DOHH2 (cell line): ENCODE measurements at regions not wholly inside any gene's neighbourhood (a gene's known extent, or its start where the extent isn't known, plus 50 kb on each side); places are given as distances from the start of the nearest gene placed in this dataset.

Experiments used
- H3F3A ChIP-seq: fragments of 200-600 bp; sonication (generic), shearing (Covaris generic); 2 replicates; pipeline ENCODE4 v1.6.0; 2016; ENCODE audit warnings: antibody characterized with exemption, mild to moderate bottlenecking; ENCODE audit not compliant: control insufficient read depth, insufficient read depth
- H3K27ac ChIP-seq: fragments of 200-600 bp; sonication (generic); 2 replicates; pipeline ENCODE4 v1.5.1; 2014; ENCODE audit warnings: low read depth, mild to moderate bottlenecking, low read length, moderate library complexity
- H3K27me3 ChIP-seq: fragments of 200-600 bp; sonication (generic); 2 replicates; pipeline ENCODE4 v1.6.1; 2014; ENCODE audit warnings: mild to moderate bottlenecking, low read length, mixed read lengths; ENCODE audit not compliant: control insufficient read depth
- H3K36me3 ChIP-seq: fragments of 200-600 bp; sonication (generic); 2 replicates; pipeline ENCODE4 v1.6.1; 2014; ENCODE audit warnings: mild to moderate bottlenecking, low read length, moderate library complexity, mixed read lengths; ENCODE audit not compliant: control insufficient read depth
- H3K4me1 ChIP-seq: fragments of 200-600 bp; sonication (generic); 2 replicates; pipeline ENCODE4 v1.6.1; 2014; ENCODE audit warnings: mild to moderate bottlenecking, low read length, mixed read lengths; ENCODE audit not compliant: control insufficient read depth
- H3K4me2 ChIP-seq: fragments of 200-600 bp; sonication (generic); 2 replicates; pipeline ENCODE4 v1.6.0; 2014; ENCODE audit warnings: mild to moderate bottlenecking, low read length, moderate library complexity
- H3K4me3 ChIP-seq: fragments of 200-600 bp; sonication (generic); 2 replicates; pipeline ENCODE4 v1.5.1; 2014; ENCODE audit warnings: mild to moderate bottlenecking, low read length, mixed read lengths
- H3K79me2 ChIP-seq: fragments of 200-600 bp; sonication (generic); 2 replicates; pipeline ENCODE4 v1.6.1; 2014; ENCODE audit warnings: mild to moderate bottlenecking, low read length, mixed read lengths; ENCODE audit not compliant: control insufficient read depth
- H3K9me2 ChIP-seq: fragments of 200-600 bp; sonication (generic); replicated peaks from 2 replicates; pipeline ENCODE4 v1.6.1; 2014; ENCODE audit warnings: mild to moderate bottlenecking, low read length, mixed read lengths; ENCODE audit not compliant: control insufficient read depth
- H3K9me3 ChIP-seq: fragments of 200-600 bp; sonication (generic); 2 replicates; pipeline ENCODE4 v1.6.1; 2014; ENCODE audit warnings: antibody characterized with exemption, low read length, mixed read lengths; ENCODE audit not compliant: control insufficient read depth, insufficient read depth
- H4K20me1 ChIP-seq: fragments of 200-600 bp; sonication (generic); 2 replicates; pipeline ENCODE4 v1.6.0; 2014; ENCODE audit warnings: low read depth, mild to moderate bottlenecking, antibody characterized with exemption, low read length, moderate library complexity; ENCODE audit not compliant: control insufficient read depth, insufficient read depth
- EZH2phosphoT487 ChIP-seq: fragments of 200-600 bp; sonication (generic); IDR thresholded peaks from 2 replicates; pipeline ENCODE4 v1.6.1; 2017; ENCODE audit warnings: borderline replicate concordance, mild to moderate bottlenecking, antibody characterized with exemption, low read length, moderate library complexity, mixed read lengths
- TF ChIP-seq, protein P1 (sequence below): fragments of 200-600 bp; sonication (generic); IDR thresholded peaks from one replicate; pipeline ENCODE4 v1.5.1; 2014; ENCODE audit warnings: antibody characterized with exemption, mild to moderate bottlenecking, low read depth, low read length; ENCODE audit not compliant: poor library complexity, severe bottlenecking

DNA sequence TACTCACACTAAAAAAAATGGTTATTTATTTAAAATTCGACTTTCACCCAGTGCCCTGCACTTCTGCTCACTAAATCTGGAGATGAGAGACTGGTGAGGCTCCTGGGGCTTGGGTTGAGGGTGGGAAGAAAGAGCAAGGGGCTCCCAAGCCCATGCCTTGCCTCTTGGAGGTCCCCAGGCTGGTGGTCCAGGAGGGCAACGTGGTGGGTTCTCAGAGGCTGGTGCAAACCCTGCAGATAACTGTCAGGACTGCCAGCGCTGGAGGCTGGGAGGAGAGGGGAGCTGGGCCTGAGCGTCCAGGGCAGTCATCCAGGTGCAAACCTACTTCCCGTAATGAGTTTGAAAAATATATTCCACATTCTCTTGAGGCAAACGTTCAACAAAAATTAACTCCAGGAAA lies 528.3 kb downstream of the GLRX3 start:
- H3K9me2 ChIP-seq = no peaks in the 10 kb centered on the region
- TF ChIP-seq EZH2phosphoT487 = no peak
- TF ChIP-seq, protein P1, sequence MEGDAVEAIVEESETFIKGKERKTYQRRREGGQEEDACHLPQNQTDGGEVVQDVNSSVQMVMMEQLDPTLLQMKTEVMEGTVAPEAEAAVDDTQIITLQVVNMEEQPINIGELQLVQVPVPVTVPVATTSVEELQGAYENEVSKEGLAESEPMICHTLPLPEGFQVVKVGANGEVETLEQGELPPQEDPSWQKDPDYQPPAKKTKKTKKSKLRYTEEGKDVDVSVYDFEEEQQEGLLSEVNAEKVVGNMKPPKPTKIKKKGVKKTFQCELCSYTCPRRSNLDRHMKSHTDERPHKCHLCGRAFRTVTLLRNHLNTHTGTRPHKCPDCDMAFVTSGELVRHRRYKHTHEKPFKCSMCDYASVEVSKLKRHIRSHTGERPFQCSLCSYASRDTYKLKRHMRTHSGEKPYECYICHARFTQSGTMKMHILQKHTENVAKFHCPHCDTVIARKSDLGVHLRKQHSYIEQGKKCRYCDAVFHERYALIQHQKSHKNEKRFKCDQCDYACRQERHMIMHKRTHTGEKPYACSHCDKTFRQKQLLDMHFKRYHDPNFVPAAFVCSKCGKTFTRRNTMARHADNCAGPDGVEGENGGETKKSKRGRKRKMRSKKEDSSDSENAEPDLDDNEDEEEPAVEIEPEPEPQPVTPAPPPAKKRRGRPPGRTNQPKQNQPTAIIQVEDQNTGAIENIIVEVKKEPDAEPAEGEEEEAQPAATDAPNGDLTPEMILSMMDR = no peak
- peaks cover 3% of the 10 kb centered on the region; the same call in 1 of the 2 replicates for H3K9me3 ChIP-seq
- H3K4me2 ChIP-seq = no peak overlapping the region
- no peaks in the 10 kb centered on the region for H3K27me3 ChIP-seq
- no peaks in the 10 kb centered on the region for H3K4me1 ChIP-seq
- no peak overlapping the region for H3K27ac ChIP-seq
- H3K79me2 ChIP-seq = no peaks in the 10 kb centered on the region
- no peaks in the 10 kb centered on the region for H3K36me3 ChIP-seq
- H3F3A ChIP-seq = no peaks in the 10 kb centered on the region
- no peak overlapping the region for H3K4me3 ChIP-seq
- no peaks in the 10 kb centered on the region for H4K20me1 ChIP-seq

DNA sequence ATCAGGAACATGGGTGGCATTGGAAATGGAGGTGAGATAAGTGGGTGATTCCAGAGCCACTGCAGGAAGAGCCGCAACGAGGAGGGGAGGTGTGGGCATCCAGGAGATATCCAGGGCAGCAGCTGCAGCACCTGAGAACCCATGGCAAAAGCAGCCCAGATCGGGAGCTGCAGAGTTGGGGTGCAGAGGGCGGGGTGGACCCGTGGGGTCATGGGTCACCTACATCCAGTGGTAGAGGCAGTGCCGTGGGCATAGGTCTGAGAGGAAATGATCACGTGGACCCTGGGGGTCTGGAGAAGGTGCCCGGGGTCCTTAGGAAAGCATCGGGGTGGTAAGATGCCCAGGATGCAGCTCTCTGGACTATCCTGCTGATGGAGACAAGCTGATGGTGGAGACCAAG lies 530.0 kb downstream of the GLRX3 start:
- H3K27ac ChIP-seq = no peak overlapping the region
- no peaks in the 10 kb centered on the region for H3K36me3 ChIP-seq
- H3K4me3 ChIP-seq = no peak overlapping the region
- no peaks in the 10 kb centered on the region for H3F3A ChIP-seq
- no peaks in the 10 kb centered on the region for H3K4me1 ChIP-seq
- no peaks in the 10 kb centered on the region for H4K20me1 ChIP-seq
- TF ChIP-seq EZH2phosphoT487 = no peak
- TF ChIP-seq, protein P1 = no peak
- no peaks in the 10 kb centered on the region for H3K27me3 ChIP-seq
- H3K9me3 ChIP-seq = peaks cover 3% of the 10 kb centered on the region; the same call in 1 of the 2 replicates
- no peaks in the 10 kb centered on the region for H3K9me2 ChIP-seq
- no peak overlapping the region for H3K4me2 ChIP-seq
- H3K79me2 ChIP-seq = no peaks in the 10 kb centered on the region

DNA sequence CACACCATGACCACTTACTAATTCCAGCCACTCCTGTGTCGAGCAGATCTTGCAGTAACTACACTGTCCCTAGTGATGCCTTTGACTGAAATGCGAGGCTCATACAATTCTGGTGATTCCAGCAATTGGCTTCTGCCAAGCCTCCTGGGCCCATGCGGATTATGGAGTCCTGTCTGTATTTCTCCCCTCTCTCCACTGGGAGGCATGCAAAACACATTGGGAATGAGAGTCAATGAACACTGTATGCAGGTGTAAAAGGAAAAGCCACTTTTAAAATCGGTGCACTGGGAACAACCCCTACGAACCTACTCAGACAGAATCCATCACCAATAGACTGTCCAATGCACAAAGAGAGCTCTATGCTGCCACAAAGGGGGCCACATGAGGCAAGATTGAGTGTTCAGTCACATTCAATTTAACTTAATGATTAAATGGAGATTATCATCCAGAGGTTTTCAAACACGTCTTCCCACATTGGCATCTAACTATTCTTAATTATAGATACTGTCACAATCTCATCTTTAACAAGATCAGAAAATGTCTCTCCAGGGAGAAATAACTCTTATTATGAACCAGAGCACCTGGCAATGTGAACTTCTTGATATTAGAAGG lies 550.6 kb downstream of the GLRX3 start:
- H3K36me3 ChIP-seq = no peaks in the 10 kb centered on the region
- H3K9me2 ChIP-seq = no peaks in the 10 kb centered on the region
- H3K4me2 ChIP-seq = no peak overlapping the region
- TF ChIP-seq EZH2phosphoT487 = no peak
- TF ChIP-seq, protein P1 = no peak
- no peaks in the 10 kb centered on the region for H3K27me3 ChIP-seq
- no peak overlapping the region for H3K27ac ChIP-seq
- H3K79me2 ChIP-seq = no peaks in the 10 kb centered on the region
- no peaks in the 10 kb centered on the region for H3K9me3 ChIP-seq
- no peaks in the 10 kb centered on the region for H3F3A ChIP-seq
- no peaks in the 10 kb centered on the region for H3K4me1 ChIP-seq
- no peaks in the 10 kb centered on the region for H4K20me1 ChIP-seq
- no peak overlapping the region for H3K4me3 ChIP-seq

DNA sequence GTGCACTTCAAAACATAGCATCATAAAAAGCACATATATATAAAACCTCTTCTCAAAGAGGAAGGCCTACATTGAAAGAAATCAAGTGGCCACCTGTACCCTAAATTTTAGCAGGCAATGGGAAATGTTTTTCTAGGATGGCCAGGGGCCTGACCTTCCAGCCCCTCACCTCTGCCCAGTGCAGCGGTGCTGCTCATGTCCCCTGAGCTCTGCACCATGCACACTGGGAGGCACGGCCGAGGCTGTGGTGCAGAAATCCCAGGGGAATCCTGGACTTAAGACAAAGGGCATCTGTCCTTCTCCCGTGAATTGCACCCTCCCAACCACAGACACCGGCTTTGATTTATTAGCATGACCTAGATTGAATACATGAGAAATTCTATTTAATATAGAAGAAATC lies 551.4 kb downstream of the GLRX3 start:
- H3K79me2 ChIP-seq = no peaks in the 10 kb centered on the region
- no peaks in the 10 kb centered on the region for H3K9me2 ChIP-seq
- H4K20me1 ChIP-seq = no peaks in the 10 kb centered on the region
- no peaks in the 10 kb centered on the region for H3K36me3 ChIP-seq
- no peak overlapping the region for H3K4me3 ChIP-seq
- no peak overlapping the region for H3K27ac ChIP-seq
- TF ChIP-seq, protein P1 = no peak
- TF ChIP-seq EZH2phosphoT487 = no peak
- no peaks in the 10 kb centered on the region for H3K9me3 ChIP-seq
- no peaks in the 10 kb centered on the region for H3K4me1 ChIP-seq
- H3K4me2 ChIP-seq = no peak overlapping the region
- H3F3A ChIP-seq = no peaks in the 10 kb centered on the region
- H3K27me3 ChIP-seq = no peaks in the 10 kb centered on the region
